Skeletal muscle cell (primary cell): ENCODE measurements at regions not wholly inside any gene's neighbourhood (a gene's known extent, or its start where the extent isn't known, plus 50 kb on each side); places are given as distances from the start of the nearest gene placed in this dataset.

Experiments
- DNase-seq: peaks from one replicate; pipeline ENCODE4 v3.0.0-alpha.2; 2010; ENCODE audit warnings: low read depth
- H3K4me3 ChIP-seq: 2 replicates; pipeline ENCODE4 v1.5.1; 2011; ENCODE audit warnings: low read depth, mild to moderate bottlenecking, control low read depth, low read length, moderate library complexity

DNA sequence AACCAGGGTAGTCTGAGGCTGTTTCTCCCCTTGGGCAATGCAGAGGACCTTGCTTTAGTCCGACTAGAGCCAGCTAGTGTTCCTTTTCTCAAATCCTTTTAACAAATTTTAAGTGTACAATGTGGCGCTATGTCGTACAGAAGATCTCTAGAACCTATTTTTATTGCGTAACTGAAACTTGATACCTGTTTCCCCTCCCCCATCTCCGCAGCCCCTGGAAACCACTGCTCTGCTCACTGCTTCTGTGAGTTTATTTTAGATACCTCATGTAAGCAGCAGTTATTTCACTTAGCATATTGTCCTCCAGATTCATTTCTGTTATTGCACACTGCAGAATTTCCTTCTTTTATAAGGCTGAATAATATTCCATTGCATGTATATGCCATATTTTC lies 1092.3 kb downstream of the AACS start:
- no peak for DNase-seq
- no peak overlapping the region for H3K4me3 ChIP-seq

DNA sequence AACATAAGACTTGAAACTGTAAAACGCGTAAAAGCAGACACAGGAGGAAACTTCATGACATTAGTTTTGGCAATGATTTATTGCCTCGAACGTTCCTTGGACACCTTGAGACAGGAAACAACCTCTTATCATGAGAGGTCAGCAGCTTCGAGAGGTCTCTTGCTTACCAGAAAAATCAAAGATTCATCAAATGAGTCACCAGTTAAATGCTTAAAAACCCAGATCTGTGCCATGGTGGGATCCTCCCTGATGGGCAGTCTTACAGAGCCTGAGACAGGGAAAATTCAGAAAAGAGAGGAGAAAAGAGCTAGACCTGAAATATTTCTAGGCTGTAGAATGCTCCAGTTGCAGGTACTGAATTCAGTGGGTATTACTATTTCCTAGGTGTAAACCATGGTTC lies 1093.9 kb downstream of the AACS start:
- DNase-seq, result no peak
- no peak overlapping the region for H3K4me3 ChIP-seq

DNA sequence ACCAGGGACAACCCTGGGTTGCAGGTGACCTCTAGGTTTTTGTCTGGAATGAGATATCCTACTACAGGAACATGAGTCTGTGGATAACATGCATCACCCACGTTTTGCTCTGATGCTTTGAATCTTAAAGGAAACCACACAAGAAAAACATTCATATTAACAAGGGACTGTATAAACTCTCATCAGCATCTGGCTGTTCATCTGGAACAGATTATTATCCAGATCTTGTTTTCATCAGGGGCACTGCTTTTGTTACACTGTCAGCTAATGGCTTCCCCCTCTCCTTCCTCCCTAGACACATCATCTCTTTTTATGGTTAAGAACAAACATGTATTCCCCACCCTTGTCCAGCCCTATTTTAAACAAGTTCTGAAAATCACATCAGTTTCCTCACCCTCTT lies 1095.7 kb downstream of the AACS start:
- no peak for DNase-seq
- no peak overlapping the region for H3K4me3 ChIP-seq

DNA sequence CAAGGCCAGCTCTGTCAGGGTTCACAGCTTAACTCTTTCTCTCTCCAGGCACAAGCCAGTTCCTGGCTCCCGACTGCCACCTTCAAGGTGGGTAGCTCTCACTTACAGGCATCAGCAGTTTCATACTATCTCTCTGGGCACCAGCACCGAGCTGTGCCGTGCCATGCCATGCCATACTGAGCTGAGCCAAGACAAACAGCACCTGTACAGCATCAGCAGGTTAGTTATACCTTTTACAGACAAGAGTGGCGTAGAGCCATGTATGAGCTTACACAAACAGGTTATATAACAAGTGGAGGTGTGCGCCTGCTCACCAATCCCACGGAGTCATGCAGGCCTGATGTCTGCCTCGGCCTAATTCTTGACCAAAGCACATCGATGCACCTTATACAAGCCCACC lies 1098.7 kb downstream of the AACS start:
- no peak for DNase-seq
- no peak overlapping the region for H3K4me3 ChIP-seq

DNA sequence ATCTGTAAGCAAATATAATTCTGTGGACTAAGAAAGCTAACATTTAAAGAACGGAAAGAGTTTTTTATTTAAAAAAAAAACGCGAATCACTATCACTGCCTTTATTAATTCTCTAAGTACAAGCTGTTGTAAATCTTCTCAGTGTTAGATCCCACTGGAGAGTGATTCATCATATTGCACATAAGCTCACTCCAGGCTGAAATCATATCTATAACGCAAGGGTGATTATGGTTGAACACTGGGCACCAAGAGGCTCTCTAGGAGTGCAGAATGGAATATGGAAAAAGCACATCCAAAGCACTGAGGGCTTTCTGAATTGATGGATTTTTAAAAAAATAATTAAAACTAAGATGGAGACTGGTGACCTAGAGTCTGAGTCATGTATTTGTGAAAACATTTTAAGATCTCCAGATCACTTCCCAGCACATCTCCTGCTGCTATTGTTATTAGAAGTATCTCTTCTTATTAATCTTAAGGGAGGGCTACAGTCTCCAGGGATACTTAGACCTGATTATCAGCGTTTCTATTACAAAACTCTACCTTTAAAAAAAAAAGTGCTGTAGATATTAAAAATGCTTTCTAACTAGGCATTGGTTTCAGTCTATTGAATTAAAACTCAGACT lies 1106.8 kb downstream of the AACS start:
- no peak overlapping the region for H3K4me3 ChIP-seq
- DNase-seq, result no peak

DNA sequence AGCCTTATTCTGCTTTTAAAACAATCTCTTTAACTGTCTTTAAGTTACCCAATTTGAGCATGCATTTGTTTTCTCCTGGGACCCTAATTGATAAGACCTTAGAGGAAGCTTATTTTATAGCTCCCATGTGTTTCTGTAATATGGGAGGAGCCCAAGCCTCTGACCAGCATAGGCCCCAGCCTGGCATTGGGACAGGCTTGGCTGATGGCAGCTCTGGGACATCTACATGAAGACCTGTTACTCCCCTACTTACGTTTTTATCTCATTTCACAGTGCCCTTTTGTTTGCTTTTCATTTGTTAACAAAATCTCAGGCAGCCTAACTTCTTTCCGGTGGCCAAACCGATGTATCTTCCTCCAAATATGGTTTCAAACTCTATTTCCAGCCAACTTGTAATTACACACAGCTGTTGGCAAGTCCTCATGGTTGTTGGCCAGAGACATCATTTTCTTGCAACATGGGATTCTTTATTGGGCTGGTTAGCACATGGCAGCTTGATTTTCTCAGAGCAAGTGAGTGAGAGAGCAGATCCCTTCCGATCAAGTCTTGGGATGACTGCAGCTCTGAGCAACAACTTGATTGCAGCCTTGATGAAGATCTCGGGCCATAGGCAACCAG lies 1117.5 kb downstream of the AACS start:
- peak; percentile 42 for DNase-seq
- H3K4me3 ChIP-seq, result no peak overlapping the region

DNA sequence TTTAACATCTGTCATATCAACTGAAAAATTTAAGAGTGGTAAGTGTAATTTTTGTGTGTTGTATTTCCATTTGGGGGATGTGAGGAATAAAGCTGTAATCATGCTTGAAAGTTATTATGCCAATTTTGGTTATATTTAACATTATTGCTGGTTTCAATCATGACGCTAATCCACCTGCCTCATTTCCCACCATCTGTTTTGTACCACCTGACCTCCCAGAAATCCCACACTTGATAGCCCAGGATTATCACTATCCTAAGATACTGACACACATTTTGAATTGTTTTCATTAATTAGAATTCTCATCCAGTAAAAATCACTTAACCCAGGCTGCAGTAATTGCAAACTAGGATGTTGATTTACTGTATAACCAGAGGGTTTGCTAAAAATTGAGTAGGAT lies 1119.8 kb downstream of the AACS start:
- DNase-seq, result no peak
- no peak overlapping the region for H3K4me3 ChIP-seq

DNA sequence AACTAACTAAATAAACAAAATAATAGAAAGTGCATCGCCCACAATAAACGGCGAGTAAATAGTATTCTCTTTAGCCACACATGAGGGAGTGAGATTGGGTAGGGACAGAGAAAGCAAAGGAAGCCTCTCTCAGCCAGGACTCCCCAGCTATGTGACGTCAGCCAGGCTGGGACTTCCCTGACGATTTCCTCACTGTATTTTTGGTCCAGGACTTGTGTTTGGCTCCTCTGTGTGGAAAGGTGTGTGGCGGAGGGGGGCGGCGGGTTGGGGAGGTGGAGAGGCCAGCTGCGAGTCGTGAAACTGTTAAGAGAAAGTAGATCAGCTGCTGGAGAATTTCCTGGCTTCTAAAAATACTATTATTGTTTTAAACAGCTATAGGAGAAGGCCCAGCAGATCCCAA lies 1124.6 kb downstream of the AACS start:
- DNase-seq, result no peak

DNA sequence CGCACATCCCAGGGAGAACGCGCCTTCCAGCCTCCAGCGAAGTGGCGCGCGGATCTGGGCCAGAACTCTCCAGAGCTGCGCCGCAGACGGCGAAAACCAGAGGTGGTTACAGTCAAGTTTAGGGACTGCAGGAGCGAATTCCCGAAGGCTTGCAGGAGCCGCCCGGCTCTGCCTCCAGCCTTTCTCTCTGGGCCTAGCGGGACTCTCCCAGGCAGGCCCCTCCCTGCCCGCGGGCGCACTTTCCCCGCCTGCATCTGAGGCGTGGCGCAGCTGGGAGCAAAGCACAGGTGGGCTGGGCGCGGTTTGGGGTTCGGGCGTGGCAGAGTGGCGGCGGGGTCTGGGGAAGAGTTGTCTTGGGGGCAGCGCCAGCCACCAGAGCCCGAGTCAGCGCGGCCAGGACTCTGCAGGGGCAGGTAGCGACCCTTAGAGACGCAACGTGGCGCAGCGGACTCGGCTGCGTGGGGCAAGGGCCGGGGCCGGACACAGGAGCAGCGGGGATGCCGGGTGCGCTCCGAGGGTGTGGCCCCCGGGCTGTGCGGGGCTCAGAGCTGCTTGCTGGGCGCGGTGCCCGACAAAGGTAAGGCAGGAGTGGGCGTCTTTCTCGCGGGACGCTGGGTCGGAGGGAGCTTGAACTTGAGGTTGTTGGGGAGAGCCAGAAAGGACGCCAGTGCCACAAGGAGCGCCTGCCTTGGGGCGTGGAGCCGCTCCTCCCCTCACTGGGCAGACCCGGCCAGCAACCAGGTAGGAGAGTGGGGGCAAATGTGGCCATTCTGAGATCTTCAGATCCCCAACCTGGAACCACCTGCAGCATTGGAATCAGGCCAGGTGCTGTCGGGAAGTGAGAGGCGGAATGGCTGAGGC lies 1126.0 kb downstream of the AACS start:
- peak overlapping the region; percentile 41 for H3K4me3 ChIP-seq
- DNase-seq, result no peak

More for the DNA sequence above, 1124.6 kb downstream of the AACS start:
- H3K4me3 ChIP-seq, result no peak overlapping the region

DNA sequence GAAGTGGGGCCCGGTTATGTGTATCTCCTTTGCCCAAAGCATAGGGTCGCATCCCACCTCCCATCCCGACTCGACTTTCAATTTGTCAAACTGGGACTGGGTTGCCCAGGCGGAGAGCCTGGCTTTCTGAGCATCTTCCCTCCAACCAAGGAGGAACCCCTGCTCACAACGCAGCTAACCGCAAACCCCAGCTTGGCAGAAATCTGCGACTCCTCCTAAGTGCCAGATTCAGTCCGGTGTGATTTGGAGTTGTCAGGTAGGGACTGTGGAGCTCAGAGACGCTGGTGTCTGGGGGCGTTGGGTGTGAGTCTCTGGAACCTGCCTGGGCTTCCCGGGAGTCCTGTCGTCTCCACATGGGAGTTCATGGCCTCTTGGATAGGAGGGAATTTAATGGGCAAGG lies 1126.7 kb downstream of the AACS start:
- H3K4me3 ChIP-seq, result no peak overlapping the region
- DNase-seq, result no peak

DNA sequence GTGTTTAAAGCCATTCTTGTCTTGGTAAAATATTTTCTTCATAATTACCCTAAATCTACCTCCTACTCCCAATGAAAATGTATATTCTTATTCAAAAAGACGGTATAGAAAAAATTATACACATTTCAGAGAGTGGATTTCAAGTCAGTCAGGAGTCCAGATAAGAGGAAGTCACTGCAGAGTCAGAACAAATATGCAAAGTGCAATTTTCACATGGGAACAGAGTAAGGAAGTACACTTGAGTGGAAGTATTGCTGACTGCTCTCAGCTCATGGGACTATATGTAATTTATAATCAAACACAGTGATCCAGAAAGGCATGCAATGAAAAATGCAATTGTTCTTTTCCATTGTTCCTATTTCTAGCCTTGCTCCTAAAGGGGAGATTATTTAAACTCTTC lies 1128.0 kb downstream of the AACS start:
- H3K4me3 ChIP-seq, result no peak overlapping the region
- no peak for DNase-seq

DNA sequence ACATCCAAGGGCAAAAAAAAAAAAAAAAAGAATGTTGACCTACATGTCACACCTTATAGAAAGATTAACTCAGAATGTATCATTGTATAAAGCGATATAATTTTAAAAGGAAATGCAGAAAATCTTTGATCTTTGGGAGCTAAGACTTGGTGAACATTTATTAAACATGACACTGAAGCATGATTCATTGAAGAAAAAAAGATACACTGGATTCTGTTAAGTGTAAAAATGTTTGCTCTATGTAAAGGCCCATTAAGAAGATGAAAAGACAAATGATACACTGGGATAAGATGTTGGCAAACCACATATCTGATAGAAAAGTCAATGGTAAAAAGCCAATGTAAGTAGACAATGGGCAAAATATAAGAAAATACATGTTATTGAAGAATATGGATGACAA lies 1131.0 kb downstream of the AACS start:
- no peak overlapping the region for H3K4me3 ChIP-seq
- DNase-seq, result no peak

DNA sequence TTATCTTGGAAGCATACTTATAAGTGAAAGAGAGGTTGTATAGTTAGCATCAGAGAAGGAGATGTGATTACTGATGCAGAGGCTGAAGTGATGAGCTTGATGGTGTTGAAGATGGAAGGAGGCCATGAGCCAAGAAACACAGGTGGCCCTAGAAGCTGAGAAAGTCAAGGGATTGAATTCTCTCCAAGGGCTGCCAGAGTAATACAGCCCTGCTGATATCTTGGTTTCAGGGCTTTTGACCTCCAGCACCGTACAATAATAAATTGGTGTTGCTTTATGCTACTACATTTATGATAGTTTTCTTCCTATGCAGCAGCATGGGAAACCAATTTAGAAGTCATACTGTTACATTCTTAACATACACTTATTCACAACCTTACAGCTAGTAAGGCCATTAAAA lies 1133.3 kb downstream of the AACS start:
- H3K4me3 ChIP-seq, result no peak overlapping the region
- no peak for DNase-seq

DNA sequence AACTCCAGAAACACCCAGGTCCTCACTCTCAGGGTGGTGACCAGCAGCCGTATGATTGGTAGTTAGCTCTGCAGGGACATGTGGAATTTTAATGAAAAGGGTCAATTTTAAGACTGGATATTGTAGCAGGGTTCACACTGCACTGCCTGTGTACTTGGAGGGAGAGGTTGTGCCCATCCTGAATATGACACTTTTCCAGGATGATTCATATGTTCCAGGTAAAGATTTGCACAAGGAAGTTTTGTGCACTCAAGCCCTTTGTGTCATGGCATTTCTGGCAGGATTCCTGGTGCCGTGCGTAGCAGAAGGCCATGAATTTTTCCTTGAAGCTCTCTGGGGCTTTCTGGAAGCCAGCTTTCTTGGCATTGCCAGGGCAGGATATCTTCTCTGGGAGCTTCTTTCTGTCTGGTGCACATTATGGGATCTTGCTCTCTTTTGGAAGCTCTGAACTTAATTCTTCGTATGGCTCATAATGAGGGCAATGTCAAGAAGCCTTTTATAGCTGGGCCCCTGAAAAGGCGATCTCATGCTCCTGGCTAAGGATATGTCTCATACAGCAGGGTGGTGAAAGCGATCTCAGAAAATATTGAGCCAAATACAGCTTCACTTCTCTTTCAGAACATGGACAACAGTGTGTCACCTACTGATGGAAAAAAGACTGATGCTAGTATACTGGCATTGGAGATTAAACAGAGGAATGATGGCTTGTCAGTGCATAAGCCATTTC lies 1133.9 kb downstream of the AACS start:
- DNase-seq, result no peak
- H3K4me3 ChIP-seq, result no peak overlapping the region

DNA sequence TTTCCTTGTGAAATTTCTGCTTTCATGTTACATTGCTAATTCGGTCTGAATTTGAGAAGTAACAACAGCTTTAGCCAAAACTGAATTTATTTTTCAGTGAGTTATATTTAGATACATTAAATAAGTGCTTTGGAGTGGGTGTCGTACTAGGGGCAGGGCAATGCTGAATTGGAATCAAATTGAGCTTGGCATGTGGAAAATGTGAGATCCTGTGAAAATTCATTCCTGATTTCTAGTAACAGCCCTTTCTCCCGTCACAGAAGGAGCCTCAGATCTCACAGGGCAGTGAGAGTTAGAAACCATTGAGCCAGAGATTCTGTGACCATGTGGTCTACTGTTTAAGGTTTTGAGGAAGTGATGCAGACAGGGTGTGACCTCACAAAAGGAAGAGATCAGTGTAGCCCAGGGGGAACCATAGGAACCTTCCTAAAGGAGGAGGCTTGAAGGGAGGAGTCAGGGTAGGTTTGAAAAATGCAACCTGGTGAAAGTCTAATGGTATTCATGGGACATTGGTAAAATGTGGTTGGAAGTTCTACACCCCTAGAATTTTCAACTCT lies 1136.8 kb downstream of the AACS start:
- H3K4me3 ChIP-seq, result no peak overlapping the region
- no peak for DNase-seq

DNA sequence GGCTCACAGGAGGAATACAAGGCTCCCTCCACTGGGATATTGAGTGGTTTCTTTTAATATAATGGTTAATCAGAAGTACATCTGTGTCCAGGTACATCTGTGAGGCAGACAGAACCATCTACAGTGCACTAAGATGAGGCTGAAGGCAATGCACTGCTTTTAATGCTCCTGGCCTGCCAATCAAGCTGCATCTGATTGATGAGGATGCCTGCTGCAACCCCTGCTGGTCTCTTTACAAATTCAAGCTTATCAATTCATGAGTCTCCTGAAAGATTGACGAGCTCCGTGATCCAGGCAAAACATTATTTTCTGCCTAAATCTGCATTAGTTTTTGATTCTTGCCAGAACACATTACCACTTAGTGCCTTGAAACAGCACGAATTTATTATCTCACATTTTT lies 1139.1 kb downstream of the AACS start:
- no peak overlapping the region for H3K4me3 ChIP-seq
- no peak for DNase-seq

DNA sequence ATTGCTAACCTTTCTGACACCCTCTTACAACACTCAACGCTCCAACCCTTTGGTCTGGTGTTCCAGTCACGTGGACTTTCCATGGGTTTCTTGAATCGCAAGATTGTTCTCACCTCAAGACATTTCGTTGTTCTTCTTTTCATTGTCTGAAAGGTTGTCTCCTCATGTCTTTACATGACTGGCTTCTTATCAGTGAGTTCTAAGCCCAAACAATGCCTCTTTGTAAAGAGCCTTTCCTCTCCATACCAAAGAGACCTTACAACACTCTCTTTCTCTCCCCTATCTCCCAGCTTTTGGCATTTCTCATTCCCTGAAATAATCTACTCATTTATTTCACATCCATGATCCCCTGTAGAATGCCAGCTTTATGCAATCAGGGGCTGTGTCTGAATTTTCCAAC lies 1144.8 kb downstream of the AACS start:
- no peak overlapping the region for H3K4me3 ChIP-seq
- no peak for DNase-seq

DNA sequence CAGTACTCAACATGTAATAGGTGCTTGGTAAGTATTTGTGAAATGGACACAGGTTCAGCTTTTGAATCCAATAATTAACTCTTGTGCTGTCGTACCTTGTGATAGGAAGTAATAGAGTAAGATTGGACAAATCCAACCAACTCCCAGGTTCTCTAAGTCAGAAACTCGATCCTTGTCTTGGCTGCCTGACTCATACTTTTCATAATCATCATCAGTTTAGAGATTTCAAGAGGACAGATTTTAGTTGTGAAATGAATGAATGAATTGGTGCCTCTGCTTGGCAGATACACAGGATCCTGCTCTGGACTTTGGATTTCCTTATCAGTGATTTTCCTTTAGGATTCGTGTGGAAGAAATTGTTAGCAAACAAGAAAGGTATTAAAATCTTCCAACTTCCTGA lies 1145.2 kb downstream of the AACS start:
- H3K4me3 ChIP-seq, result no peak overlapping the region
- DNase-seq, result no peak

DNA sequence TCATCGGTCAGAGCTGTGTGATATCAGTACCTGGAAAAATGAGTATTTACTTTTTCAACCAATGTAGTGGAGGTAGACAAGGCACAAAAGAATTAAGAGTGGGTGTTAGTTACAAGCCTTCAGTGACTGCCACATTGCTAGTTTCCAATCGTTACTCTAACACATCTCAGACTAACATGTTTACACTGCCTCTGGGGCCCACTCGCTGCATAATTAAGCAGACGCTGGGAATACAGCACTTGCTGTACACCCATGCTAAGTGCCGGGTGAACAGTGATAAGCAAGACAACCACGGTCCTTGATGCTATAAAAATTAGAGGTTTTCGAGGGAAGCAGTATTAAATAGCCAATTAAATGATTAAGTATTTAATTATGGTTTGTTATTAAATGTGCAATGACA lies 1147.6 kb downstream of the AACS start:
- H3K4me3 ChIP-seq, result no peak overlapping the region

DNA sequence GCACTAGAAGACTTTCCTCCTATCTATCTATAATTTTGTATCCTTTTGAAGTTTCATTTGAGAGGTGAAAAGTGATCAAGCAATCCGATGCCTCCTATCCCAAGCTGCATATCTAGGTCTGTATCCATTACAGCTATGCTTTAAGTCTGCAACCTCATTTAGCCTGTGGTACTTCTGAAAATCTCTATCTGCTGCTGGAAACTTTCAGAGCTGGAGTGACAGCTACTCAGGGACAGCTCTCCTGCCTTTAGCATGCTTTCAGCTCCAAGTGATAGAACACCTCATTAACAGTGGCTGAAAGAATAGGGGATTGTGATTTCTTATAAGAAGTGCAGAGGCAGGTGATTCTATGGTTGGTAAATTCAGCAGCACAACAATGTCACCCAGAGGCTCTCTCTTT lies 1153.5 kb downstream of the AACS start:
- no peak overlapping the region for H3K4me3 ChIP-seq
- DNase-seq, result no peak

More for the DNA sequence above, 1147.6 kb downstream of the AACS start:
- DNase-seq, result no peak
